Effector memory CD4-positive, alpha-beta T cell (primary cell): ENCODE measurements at regions not wholly inside any gene's neighbourhood (a gene's known extent, or its start where the extent isn't known, plus 50 kb on each side); places are given as distances from the start of the nearest gene placed in this dataset.

ENCODE experiments used
- DNase-seq, 3 donors: peaks; one replicate each; pipeline ENCODE4 v3.0.0-alpha.2; 2020
- H3K27ac ChIP-seq: 2 replicates; pipeline ENCODE4 v1.7.0; 2013; ENCODE audit warnings: mild to moderate bottlenecking, low read length, moderate library complexity; ENCODE audit not compliant: insufficient read depth, poor library complexity, severe bottlenecking
- H3K27me3 ChIP-seq: replicated peaks from 2 replicates; pipeline ENCODE4 v1.7.0; 2013; ENCODE audit warnings: mild to moderate bottlenecking, low read length; ENCODE audit not compliant: insufficient read depth, control insufficient read depth, poor library complexity, severe bottlenecking
- H3K36me3 ChIP-seq: 2 replicates; pipeline ENCODE4 v1.7.0; 2013; ENCODE audit warnings: mild to moderate bottlenecking, low read length, moderate library complexity; ENCODE audit not compliant: control insufficient read depth, insufficient read depth
- H3K4me1 ChIP-seq: 2 replicates; pipeline ENCODE4 v1.7.0; 2013; ENCODE audit warnings: low read length, mild to moderate bottlenecking; ENCODE audit not compliant: control insufficient read depth, insufficient read depth, poor library complexity, severe bottlenecking
- H3K4me3 ChIP-seq: 2 replicates; pipeline ENCODE4 v1.7.0; 2013; ENCODE audit warnings: low read length, low read depth, mild to moderate bottlenecking; ENCODE audit not compliant: insufficient read depth, poor library complexity, severe bottlenecking
- H3K9me3 ChIP-seq: 2 replicates; pipeline ENCODE4 v1.7.0; 2013; ENCODE audit warnings: mild to moderate bottlenecking, low read length, moderate library complexity; ENCODE audit not compliant: control insufficient read depth

GRCh38 chr10:64096941-64097340 lies 575.7 kb downstream of the REEP3 start:
- no peak for DNase-seq
- Histone ChIP-seq H3K4me3 (no peak overlapping the region), H3K4me1 (no peaks in the 10 kb centered on the region), H3K27me3 (no peaks in the 10 kb centered on the region), H3K36me3 (no peaks in the 10 kb centered on the region), H3K27ac (no peak overlapping the region), H3K9me3 (no peaks in the 10 kb centered on the region)

- Histone ChIP-seq H3K27me3 (no peaks in the 10 kb centered on the region), H3K27ac (no peak overlapping the region), H3K36me3 (no peaks in the 10 kb centered on the region), H3K4me3 (no peak overlapping the region), H3K4me1 (no peaks in the 10 kb centered on the region), H3K9me3 (no peaks in the 10 kb centered on the region)
- no peak for DNase-seq
These were observed 576.4 kb downstream of the REEP3 start for GRCh38 chr10:64097391-64098122.

GRCh38 chr10:64098994-64099393 lies 577.8 kb downstream of the REEP3 start:
- Histone ChIP-seq H3K9me3 (no peaks in the 10 kb centered on the region), H3K27ac (no peak overlapping the region), H3K4me1 (no peaks in the 10 kb centered on the region), H3K4me3 (no peak overlapping the region), H3K36me3 (no peaks in the 10 kb centered on the region), H3K27me3 (no peaks in the 10 kb centered on the region)
- DNase-seq, result no peak

- Histone ChIP-seq H3K27ac (no peak overlapping the region), H3K4me3 (no peak overlapping the region)
- no peak for DNase-seq
These were observed 580.5 kb downstream of the REEP3 start for GRCh38 chr10:64101606-64102263.

GRCh38 chr10:64102264-64102633 lies 581.0 kb downstream of the REEP3 start:
- no peaks in the 10 kb centered on the region for H3K4me1 ChIP-seq
- no peaks in the 10 kb centered on the region for H3K9me3 ChIP-seq

More at GRCh38 chr10:64101606-64102263, 580.5 kb downstream of the REEP3 start:
- Histone ChIP-seq H3K36me3 (no peaks in the 10 kb centered on the region), H3K9me3 (no peaks in the 10 kb centered on the region), H3K4me1 (no peaks in the 10 kb centered on the region), H3K27me3 (no peaks in the 10 kb centered on the region)

GRCh38 chr10:64102916-64103315 lies 581.7 kb downstream of the REEP3 start:
- Histone ChIP-seq H3K27me3 (no peaks in the 10 kb centered on the region), H3K4me1 (no peaks in the 10 kb centered on the region), H3K36me3 (no peaks in the 10 kb centered on the region), H3K27ac (no peak overlapping the region), H3K4me3 (no peak overlapping the region), H3K9me3 (no peaks in the 10 kb centered on the region)
- no peak for DNase-seq

More at GRCh38 chr10:64102264-64102633, 581.0 kb downstream of the REEP3 start:
- Histone ChIP-seq H3K36me3 (no peaks in the 10 kb centered on the region), H3K27me3 (no peaks in the 10 kb centered on the region), H3K27ac (no peak overlapping the region), H3K4me3 (no peak overlapping the region)
- no peak for DNase-seq

- DNase-seq, result no peak
- Histone ChIP-seq H3K4me1 (no peaks in the 10 kb centered on the region), H3K4me3 (no peak overlapping the region), H3K36me3 (no peaks in the 10 kb centered on the region), H3K27me3 (no peaks in the 10 kb centered on the region), H3K27ac (no peak overlapping the region), H3K9me3 (no peaks in the 10 kb centered on the region)
These were observed 582.7 kb downstream of the REEP3 start for GRCh38 chr10:64103750-64104470.

GRCh38 chr10:64109926-64110495 lies 588.8 kb downstream of the REEP3 start:
- Histone ChIP-seq H3K27me3 (no peaks in the 10 kb centered on the region), H3K27ac (no peak overlapping the region), H3K9me3 (no peaks in the 10 kb centered on the region), H3K36me3 (no peaks in the 10 kb centered on the region), H3K4me3 (no peak overlapping the region), H3K4me1 (no peaks in the 10 kb centered on the region)
- DNase-seq, result no peak

GRCh38 chr10:64112701-64113355 lies 591.6 kb downstream of the REEP3 start:
- H3K4me3 ChIP-seq, result no peak overlapping the region

More at GRCh38 chr10:64112701-64113355, 591.6 kb downstream of the REEP3 start:
- H3K36me3 ChIP-seq, result no peaks in the 10 kb centered on the region
- no peak overlapping the region for H3K27ac ChIP-seq
- H3K9me3 ChIP-seq, result no peaks in the 10 kb centered on the region
- DNase-seq, result no peak
- no peaks in the 10 kb centered on the region for H3K4me1 ChIP-seq
- H3K27me3 ChIP-seq, result no peaks in the 10 kb centered on the region
